Fibroblast of lung (primary cell): ENCODE measurements at regions not wholly inside any gene's neighbourhood (a gene's known extent, or its start where the extent isn't known, plus 50 kb on each side); places are given as distances from the start of the nearest gene placed in this dataset.

Source experiments
- EZH2 ChIP-seq: IDR thresholded peaks from 2 replicates; pipeline ENCODE4 v1.5.1; 2012; ENCODE audit warnings: low read length, control low read depth, mild to moderate bottlenecking; ENCODE audit errors: missing control alignments
- TF ChIP-seq, protein P1 (sequence below), 2 donors: IDR thresholded peaks in 1 of 2; conservative IDR thresholded peaks in 1 of 2; 1 replicate in 1 of 2; 2 replicates in 1 of 2; pipeline ENCODE4 v1.5.1; 2011 to 2012; ENCODE audit warnings: low read length in 2 of 2, control low read depth in 1 of 2, inconsistent platforms in 1 of 2, low read depth in 1 of 2, mild to moderate bottlenecking in 1 of 2

DNA sequence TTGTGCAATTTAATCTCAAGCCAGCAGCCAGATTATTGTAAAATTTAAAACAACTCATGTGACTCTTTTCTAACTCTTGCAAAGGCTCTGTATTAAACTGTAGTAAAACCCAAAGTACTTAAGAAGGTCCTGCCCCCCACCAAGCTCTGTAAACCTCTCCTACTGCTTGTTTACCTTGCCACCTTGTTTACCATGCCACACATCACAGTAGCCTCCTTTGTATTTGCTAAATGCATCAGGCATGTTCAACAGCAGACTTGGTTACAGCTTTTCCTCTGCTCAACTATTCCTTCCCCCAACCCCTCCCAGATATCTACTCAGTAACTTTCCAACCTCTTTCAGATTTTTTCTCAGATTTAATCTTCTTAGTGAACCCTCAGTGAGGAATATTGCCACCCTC, 861.6 kb downstream of the METTL15 start:
- TF ChIP-seq, protein P1, sequence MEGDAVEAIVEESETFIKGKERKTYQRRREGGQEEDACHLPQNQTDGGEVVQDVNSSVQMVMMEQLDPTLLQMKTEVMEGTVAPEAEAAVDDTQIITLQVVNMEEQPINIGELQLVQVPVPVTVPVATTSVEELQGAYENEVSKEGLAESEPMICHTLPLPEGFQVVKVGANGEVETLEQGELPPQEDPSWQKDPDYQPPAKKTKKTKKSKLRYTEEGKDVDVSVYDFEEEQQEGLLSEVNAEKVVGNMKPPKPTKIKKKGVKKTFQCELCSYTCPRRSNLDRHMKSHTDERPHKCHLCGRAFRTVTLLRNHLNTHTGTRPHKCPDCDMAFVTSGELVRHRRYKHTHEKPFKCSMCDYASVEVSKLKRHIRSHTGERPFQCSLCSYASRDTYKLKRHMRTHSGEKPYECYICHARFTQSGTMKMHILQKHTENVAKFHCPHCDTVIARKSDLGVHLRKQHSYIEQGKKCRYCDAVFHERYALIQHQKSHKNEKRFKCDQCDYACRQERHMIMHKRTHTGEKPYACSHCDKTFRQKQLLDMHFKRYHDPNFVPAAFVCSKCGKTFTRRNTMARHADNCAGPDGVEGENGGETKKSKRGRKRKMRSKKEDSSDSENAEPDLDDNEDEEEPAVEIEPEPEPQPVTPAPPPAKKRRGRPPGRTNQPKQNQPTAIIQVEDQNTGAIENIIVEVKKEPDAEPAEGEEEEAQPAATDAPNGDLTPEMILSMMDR (conservative IDR thresholded peaks at IDR 0.05 in 1 of 2, IDR thresholded peaks at IDR 0.05 in 1 of 2; ENCODE audit: low read depth in 1 of 2, low read length in 2 of 2), result no peak
- no peak for TF ChIP-seq EZH2
